ENCODE measurements at regions not wholly inside any gene's neighbourhood (a gene's known extent, or its start where the extent isn't known, plus 50 kb on each side); places are given as distances from the start of the nearest gene placed in this dataset.

GRCh38 chr1:48058135-48059025 lies 61.2 kb upstream of the TRABD2B start:
- 84 to 89% methylated on average over 11 of the region's 11 CpGs for WGBS, 2 donors
- no peaks in the 10 kb centered on the region for H3K4me1 ChIP-seq (ENCODE audit: control insufficient read depth in 2 of 2, insufficient read depth in 2 of 2, low read length in 1 of 2)

GRCh38 chr1:48057249-48057648 lies 60.1 kb upstream of the TRABD2B start:
- H3K27me3 ChIP-seq (ENCODE audit: control insufficient read depth in 1 of 2, insufficient read depth in 2 of 2, low read length in 2 of 2): no peaks in the 10 kb centered on the region
- no peaks in the 10 kb centered on the region for H3K9me3 ChIP-seq (ENCODE audit: control insufficient read depth in 2 of 2, insufficient read depth in 1 of 2, low read depth in 1 of 2, low read length in 1 of 2)
- no peak overlapping the region for H3K27ac ChIP-seq (ENCODE audit: low read depth in 2 of 2, low read length in 1 of 2)
- 93% methylated on average over 2 of the region's 2 CpGs for WGBS, 2 donors
- no peaks in the 10 kb centered on the region for H3K36me3 ChIP-seq (ENCODE audit: control insufficient read depth in 2 of 2, insufficient read depth in 2 of 2, low read length in 1 of 2)
- H3K4me3 ChIP-seq (ENCODE audit: low read depth in 1 of 2, low read length in 2 of 2): no peak overlapping the region
- no peaks in the 10 kb centered on the region for H3K4me1 ChIP-seq (ENCODE audit: control insufficient read depth in 2 of 2, insufficient read depth in 2 of 2, low read length in 1 of 2)

More at GRCh38 chr1:48058135-48059025, 61.2 kb upstream of the TRABD2B start:
- no peaks in the 10 kb centered on the region for H3K9me3 ChIP-seq (ENCODE audit: control insufficient read depth in 2 of 2, insufficient read depth in 1 of 2, low read depth in 1 of 2, low read length in 1 of 2)
- H3K27me3 ChIP-seq (ENCODE audit: control insufficient read depth in 1 of 2, insufficient read depth in 2 of 2, low read length in 2 of 2): no peaks in the 10 kb centered on the region
- H3K36me3 ChIP-seq (ENCODE audit: control insufficient read depth in 2 of 2, insufficient read depth in 2 of 2, low read length in 1 of 2): no peaks in the 10 kb centered on the region
- no peak overlapping the region for H3K4me3 ChIP-seq (ENCODE audit: low read depth in 1 of 2, low read length in 2 of 2)
- no peak overlapping the region for H3K27ac ChIP-seq (ENCODE audit: low read depth in 2 of 2, low read length in 1 of 2)

GRCh38 chr1:48055876-48056764 lies 58.9 kb upstream of the TRABD2B start:
- no peak overlapping the region for H3K4me3 ChIP-seq (ENCODE audit: low read depth in 1 of 2, low read length in 2 of 2)
- H3K4me1 ChIP-seq (ENCODE audit: control insufficient read depth in 2 of 2, insufficient read depth in 2 of 2, low read length in 1 of 2): peaks cover 0 to 3% of the 10 kb centered on the region in 2 donors
- H3K27me3 ChIP-seq (ENCODE audit: control insufficient read depth in 1 of 2, insufficient read depth in 2 of 2, low read length in 2 of 2): no peaks in the 10 kb centered on the region
- no peaks in the 10 kb centered on the region for H3K9me3 ChIP-seq (ENCODE audit: control insufficient read depth in 2 of 2, insufficient read depth in 1 of 2, low read depth in 1 of 2, low read length in 1 of 2)
- no peak overlapping the region for H3K27ac ChIP-seq (ENCODE audit: low read depth in 2 of 2, low read length in 1 of 2)
- 62 to 74% methylated on average over 9 of the region's 9 CpGs for WGBS, 2 donors
- H3K36me3 ChIP-seq (ENCODE audit: control insufficient read depth in 2 of 2, insufficient read depth in 2 of 2, low read length in 1 of 2): no peaks in the 10 kb centered on the region

- H3K27me3 ChIP-seq (ENCODE audit: control insufficient read depth in 1 of 2, insufficient read depth in 2 of 2, low read length in 2 of 2): no peaks in the 10 kb centered on the region
- H3K4me1 ChIP-seq (ENCODE audit: control insufficient read depth in 2 of 2, insufficient read depth in 2 of 2, low read length in 1 of 2): peaks cover 0 to 3% of the 10 kb centered on the region in 2 donors
- no peak overlapping the region for H3K27ac ChIP-seq (ENCODE audit: low read depth in 2 of 2, low read length in 1 of 2)
- H3K36me3 ChIP-seq (ENCODE audit: control insufficient read depth in 2 of 2, insufficient read depth in 2 of 2, low read length in 1 of 2): no peaks in the 10 kb centered on the region
- H3K9me3 ChIP-seq (ENCODE audit: control insufficient read depth in 2 of 2, insufficient read depth in 1 of 2, low read depth in 1 of 2, low read length in 1 of 2): no peaks in the 10 kb centered on the region
- H3K4me3 ChIP-seq (ENCODE audit: low read depth in 1 of 2, low read length in 2 of 2): no peak overlapping the region
Observed at GRCh38 chr1:48054232-48054631, 57.0 kb upstream of the TRABD2B start.

GRCh38 chr1:48052923-48053291 lies 55.7 kb upstream of the TRABD2B start:
- Histone ChIP-seq H3K27ac (ENCODE audit: low read depth in 2 of 2, low read length in 1 of 2) (no peak overlapping the region), H3K27me3 (ENCODE audit: control insufficient read depth in 1 of 2, insufficient read depth in 2 of 2, low read length in 2 of 2) (no peaks in the 10 kb centered on the region), H3K4me3 (ENCODE audit: low read depth in 1 of 2, low read length in 2 of 2) (no peak overlapping the region), H3K4me1 (ENCODE audit: control insufficient read depth in 2 of 2, insufficient read depth in 2 of 2, low read length in 1 of 2) (peaks cover 0 to 3% of the 10 kb centered on the region in 2 donors), H3K9me3 (ENCODE audit: control insufficient read depth in 2 of 2, insufficient read depth in 1 of 2, low read depth in 1 of 2, low read length in 1 of 2) (no peaks in the 10 kb centered on the region), H3K36me3 (ENCODE audit: control insufficient read depth in 2 of 2, insufficient read depth in 2 of 2, low read length in 1 of 2) (no peaks in the 10 kb centered on the region)
- WGBS, 2 donors: 90 to 97% methylated on average over 1 of the region's 1 CpG

GRCh38 chr1:48051466-48052126 lies 54.4 kb upstream of the TRABD2B start:
- Histone ChIP-seq H3K36me3 (ENCODE audit: control insufficient read depth in 2 of 2, insufficient read depth in 2 of 2, low read length in 1 of 2) (no peaks in the 10 kb centered on the region), H3K9me3 (ENCODE audit: control insufficient read depth in 2 of 2, insufficient read depth in 1 of 2, low read depth in 1 of 2, low read length in 1 of 2) (no peaks in the 10 kb centered on the region), H3K4me3 (ENCODE audit: low read depth in 1 of 2, low read length in 2 of 2) (no peak overlapping the region), H3K27ac (ENCODE audit: low read depth in 2 of 2, low read length in 1 of 2) (no peak overlapping the region), H3K4me1 (ENCODE audit: control insufficient read depth in 2 of 2, insufficient read depth in 2 of 2, low read length in 1 of 2) (peaks cover 0 to 3% of the 10 kb centered on the region in 2 donors), H3K27me3 (ENCODE audit: control insufficient read depth in 1 of 2, insufficient read depth in 2 of 2, low read length in 2 of 2) (no peaks in the 10 kb centered on the region)
- WGBS, 2 donors: 65 to 76% methylated on average over 5 of the region's 5 CpGs

GRCh38 chr1:48049823-48050535 lies 52.8 kb upstream of the TRABD2B start:
- WGBS, 2 donors: 83 to 86% methylated on average over 8 of the region's 8 CpGs
- Histone ChIP-seq H3K4me3 (ENCODE audit: low read depth in 1 of 2, low read length in 2 of 2) (no peak overlapping the region), H3K36me3 (ENCODE audit: control insufficient read depth in 2 of 2, insufficient read depth in 2 of 2, low read length in 1 of 2) (no peaks in the 10 kb centered on the region), H3K27me3 (ENCODE audit: control insufficient read depth in 1 of 2, insufficient read depth in 2 of 2, low read length in 2 of 2) (no peaks in the 10 kb centered on the region), H3K9me3 (ENCODE audit: control insufficient read depth in 2 of 2, insufficient read depth in 1 of 2, low read depth in 1 of 2, low read length in 1 of 2) (no peaks in the 10 kb centered on the region), H3K27ac (ENCODE audit: low read depth in 2 of 2, low read length in 1 of 2) (no peak overlapping the region), H3K4me1 (ENCODE audit: control insufficient read depth in 2 of 2, insufficient read depth in 2 of 2, low read length in 1 of 2) (peaks cover 0 to 3% of the 10 kb centered on the region in 2 donors)

- Histone ChIP-seq H3K4me1 (ENCODE audit: control insufficient read depth in 2 of 2, insufficient read depth in 2 of 2, low read length in 1 of 2) (peaks cover 0 to 3% of the 10 kb centered on the region in 2 donors), H3K9me3 (ENCODE audit: control insufficient read depth in 2 of 2, insufficient read depth in 1 of 2, low read depth in 1 of 2, low read length in 1 of 2) (no peaks in the 10 kb centered on the region), H3K36me3 (ENCODE audit: control insufficient read depth in 2 of 2, insufficient read depth in 2 of 2, low read length in 1 of 2) (no peaks in the 10 kb centered on the region), H3K27me3 (ENCODE audit: control insufficient read depth in 1 of 2, insufficient read depth in 2 of 2, low read length in 2 of 2) (no peaks in the 10 kb centered on the region), H3K4me3 (ENCODE audit: low read depth in 1 of 2, low read length in 2 of 2) (no peak overlapping the region), H3K27ac (ENCODE audit: low read depth in 2 of 2, low read length in 1 of 2) (no peak overlapping the region)
- 62 to 70% methylated on average over 7 of the region's 7 CpGs for WGBS, 2 donors
Observed at GRCh38 chr1:48048980-48049379, 51.8 kb upstream of the TRABD2B start.

GRCh38 chr1:48048064-48048463 lies 50.9 kb upstream of the TRABD2B start:
- Histone ChIP-seq H3K9me3 (ENCODE audit: control insufficient read depth in 2 of 2, insufficient read depth in 1 of 2, low read depth in 1 of 2, low read length in 1 of 2) (no peaks in the 10 kb centered on the region), H3K36me3 (ENCODE audit: control insufficient read depth in 2 of 2, insufficient read depth in 2 of 2, low read length in 1 of 2) (no peaks in the 10 kb centered on the region), H3K4me1 (ENCODE audit: control insufficient read depth in 2 of 2, insufficient read depth in 2 of 2, low read length in 1 of 2) (peaks cover 0 to 3% of the 10 kb centered on the region in 2 donors), H3K27ac (ENCODE audit: low read depth in 2 of 2, low read length in 1 of 2) (no peak overlapping the region), H3K4me3 (ENCODE audit: low read depth in 1 of 2, low read length in 2 of 2) (no peak overlapping the region), H3K27me3 (ENCODE audit: control insufficient read depth in 1 of 2, insufficient read depth in 2 of 2, low read length in 2 of 2) (peaks cover 0 to 3% of the 10 kb centered on the region in 2 donors)
- 57 to 58% methylated on average over 4 of the region's 4 CpGs for WGBS, 2 donors
